NCI-H345 treated with DMSO at 0.1 percent for 48 hours (cell line): ENCODE measurements at regions not wholly inside any gene's neighbourhood (a gene's known extent, or its start where the extent isn't known, plus 50 kb on each side); places are given as distances from the start of the nearest gene placed in this dataset.
"Not testable (repeated sequence)": the region's sequence is repeated elsewhere in the genome, so short reads cannot be mapped to it uniquely, and the experiment has no call there.

Experiments
- DNase-seq: peaks from one replicate; lab custom pipeline; 2025; ENCODE audit not compliant: unreplicated experiment; lab: John Stamatoyannopoulos, UW

- DNase-seq, result no peak
Measured at GRCh38 chr6:139961190-139961589, 586.7 kb upstream of the CITED2 start.

- DNase-seq, result no peak
Measured at GRCh38 chr6:139960671-139961070, 586.2 kb upstream of the CITED2 start.

GRCh38 chr6:139955366-139956155, 581.1 kb upstream of the CITED2 start:
- DNase-seq, result peak; percentile 11

DNA sequence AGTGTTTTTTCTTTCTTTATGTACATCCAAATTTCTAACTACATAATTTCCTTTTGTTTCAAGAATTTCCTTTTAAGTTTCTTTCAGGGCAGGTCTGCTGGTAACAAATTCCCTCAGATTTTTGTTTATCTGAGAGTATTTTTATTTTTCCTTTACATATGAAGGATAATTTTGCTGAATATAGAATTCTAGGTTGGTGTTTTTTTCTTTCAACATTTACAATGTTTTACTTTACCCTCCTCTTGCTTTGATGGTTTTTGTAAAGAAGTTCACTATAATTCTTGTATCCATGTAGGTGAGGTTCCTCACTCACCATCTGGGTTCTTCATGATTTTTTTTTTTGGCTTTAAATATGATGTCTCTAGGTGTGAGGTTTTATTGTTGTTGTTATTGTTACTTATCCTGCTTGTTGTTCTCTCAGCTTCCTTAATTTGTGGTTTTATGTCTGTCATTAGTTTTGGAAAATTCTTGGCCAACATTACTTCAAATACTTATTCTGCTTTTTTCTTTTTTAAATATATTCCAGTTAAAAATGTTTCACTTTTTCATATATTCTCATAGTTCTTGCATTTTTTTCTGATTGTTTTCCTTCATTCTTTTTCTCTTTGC, 580.1 kb upstream of the CITED2 start:
- DNase-seq, result no peak

DNA sequence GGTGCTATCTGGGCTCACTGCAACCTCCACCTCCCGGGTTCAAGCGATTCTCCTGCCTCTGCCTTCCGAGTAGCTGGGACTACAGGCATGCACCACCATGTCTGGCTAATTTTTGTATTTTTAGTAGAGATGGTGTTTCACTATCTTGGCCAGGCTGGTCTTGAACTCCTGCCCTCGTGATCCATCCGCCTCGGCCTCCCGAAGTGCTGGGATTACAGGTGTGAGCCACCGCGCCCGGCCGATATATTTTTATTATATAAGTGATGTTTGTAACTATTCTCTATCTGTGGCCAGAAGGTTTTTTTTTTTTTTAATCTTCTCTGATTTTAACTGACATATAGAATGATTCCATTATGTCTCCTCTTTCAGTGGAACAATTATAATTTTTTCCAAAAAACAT, 579.3 kb upstream of the CITED2 start:
- not testable (repeated sequence) for DNase-seq

DNA sequence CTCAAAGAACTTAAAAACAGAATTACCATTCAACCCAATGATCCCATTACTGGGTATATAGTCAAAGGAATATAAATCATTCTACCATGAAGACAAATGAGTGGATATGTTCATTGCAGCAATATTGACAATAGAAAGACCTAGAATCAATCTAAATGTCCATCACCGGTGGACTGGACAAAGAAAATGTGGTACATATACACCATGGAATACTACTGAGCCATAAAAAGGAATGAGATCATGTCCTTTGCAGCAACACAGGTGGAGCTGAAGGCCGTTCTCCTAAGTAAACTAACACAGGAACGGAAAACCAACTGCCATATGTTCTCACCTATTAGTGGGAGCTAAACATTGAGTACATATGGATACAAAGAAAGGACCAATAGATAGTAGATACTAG, 576.7 kb upstream of the CITED2 start:
- DNase-seq, result no peak

DNA sequence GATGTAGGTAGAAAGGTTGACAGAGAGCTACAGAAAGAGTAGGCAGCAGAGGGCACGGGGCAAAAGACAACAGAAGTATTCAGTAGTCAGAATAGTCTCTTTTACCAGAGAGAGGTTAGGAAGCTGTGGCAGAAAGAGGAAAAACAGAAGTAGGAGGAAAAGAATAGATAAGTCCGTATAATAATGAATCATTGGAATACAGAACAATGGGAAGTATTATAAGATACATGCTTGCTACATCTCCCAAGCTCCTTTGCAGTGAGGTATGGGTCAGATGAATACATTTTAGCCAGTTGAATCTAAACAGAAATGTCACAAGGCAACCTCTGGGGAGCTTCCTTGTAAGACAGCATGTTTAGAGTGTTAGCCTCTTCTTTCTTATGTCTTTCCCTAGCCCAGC, 570.5 kb upstream of the CITED2 start:
- DNase-seq, result no peak

- DNase-seq, result no peak
Measured at GRCh38 chr6:139944131-139944530, 569.7 kb upstream of the CITED2 start.

DNA sequence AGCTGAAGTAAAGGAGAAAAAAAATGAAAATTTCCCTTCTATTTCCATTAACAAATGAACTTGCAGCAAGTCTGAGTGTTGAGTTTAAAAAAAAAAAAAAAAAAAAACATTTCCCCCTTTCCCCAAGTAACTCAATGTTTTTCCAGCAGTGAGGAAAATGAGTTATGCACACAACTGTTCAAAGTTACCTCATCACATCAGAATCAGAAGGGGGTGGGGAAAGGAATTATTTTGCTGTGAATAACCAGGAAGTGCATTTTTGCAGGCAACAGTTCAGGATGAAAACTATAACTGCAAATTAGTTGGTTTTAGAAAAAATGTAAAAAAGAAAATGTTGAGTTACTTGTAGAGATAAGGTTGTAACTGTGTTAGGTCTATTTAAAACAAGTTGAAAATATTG, 568.9 kb upstream of the CITED2 start:
- DNase-seq, result no peak

DNA sequence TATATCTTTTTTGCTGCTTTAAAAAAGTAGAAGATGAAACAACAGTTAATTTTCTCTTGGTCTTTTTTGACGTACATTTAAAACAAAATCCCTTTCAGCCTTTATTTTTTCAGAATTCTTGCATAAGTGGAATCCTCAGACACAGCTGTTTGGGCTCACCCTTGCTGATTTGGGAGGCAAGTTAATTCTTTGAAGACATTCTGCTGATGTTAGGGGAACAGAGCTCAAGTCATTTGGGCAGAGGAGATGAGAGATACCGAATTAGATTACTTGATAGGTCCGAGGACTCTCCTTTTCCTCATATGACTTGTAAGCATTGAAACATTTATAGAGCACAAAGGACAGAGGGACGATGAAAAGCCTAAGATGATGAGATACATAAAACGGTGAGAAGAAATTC, 567.9 kb upstream of the CITED2 start:
- no peak for DNase-seq

DNA sequence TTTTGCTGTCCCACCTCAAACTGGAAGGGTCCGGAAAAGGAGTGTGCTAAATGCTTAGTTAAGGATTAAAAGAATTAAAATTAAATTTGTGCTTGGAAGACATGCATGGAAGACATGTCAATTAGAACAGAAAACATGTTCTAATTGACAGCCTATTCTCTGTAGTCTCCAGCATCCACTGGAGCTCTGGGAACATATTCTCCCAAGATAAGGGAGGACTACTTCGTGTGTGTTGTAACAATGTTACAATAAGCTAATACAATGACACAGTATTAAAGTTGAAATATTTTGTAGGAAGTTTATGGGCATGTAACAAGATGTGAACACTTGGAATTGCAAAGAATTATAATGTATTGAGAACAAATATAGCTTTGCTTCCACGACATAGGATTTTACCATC, 567.4 kb upstream of the CITED2 start:
- no peak for DNase-seq

DNA sequence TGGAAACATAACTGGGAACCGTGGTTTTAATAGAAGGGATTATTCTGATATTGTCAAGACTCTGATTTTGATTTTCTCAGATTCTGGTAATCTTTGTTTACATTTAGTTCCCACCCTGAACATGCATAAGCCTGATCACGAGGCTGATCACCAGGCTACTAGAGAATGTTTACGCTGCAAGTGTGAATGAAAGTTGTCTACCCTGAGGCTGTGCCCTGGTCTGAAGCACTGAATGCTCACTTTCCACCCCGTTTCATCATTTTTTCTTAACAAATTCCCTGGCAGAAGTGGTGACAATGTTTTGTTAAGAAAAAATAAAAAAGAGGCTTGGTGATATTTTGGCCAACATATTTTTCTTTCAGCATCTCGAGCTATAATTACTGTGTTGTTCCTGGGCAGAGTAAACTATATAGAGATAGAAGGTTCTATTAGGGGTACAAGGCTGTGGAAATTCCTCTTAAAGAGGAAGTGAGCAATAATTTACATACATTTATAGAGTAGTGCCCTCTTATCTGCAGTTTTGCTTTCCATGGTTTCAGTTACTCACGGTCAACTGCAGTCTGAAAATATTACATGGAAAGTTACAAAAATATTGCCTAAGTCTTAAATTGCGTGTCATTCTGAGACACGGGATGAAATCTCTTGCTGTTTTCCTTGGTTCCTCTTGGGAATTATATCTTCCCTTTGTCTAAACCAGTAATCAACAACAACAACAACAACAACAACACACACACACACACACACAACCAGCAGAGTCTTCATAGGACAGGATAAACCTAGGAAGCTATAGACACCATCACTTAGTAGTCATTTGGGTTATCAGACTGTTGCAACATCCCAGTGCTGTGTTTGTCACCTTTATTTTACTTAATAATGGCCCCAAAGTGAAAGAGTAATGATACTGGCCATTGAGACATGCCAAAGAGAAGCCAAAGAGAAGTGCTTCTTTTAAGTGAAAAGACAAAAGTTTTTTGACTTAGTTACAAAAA, 566.6 kb upstream of the CITED2 start:
- no peak for DNase-seq

DNA sequence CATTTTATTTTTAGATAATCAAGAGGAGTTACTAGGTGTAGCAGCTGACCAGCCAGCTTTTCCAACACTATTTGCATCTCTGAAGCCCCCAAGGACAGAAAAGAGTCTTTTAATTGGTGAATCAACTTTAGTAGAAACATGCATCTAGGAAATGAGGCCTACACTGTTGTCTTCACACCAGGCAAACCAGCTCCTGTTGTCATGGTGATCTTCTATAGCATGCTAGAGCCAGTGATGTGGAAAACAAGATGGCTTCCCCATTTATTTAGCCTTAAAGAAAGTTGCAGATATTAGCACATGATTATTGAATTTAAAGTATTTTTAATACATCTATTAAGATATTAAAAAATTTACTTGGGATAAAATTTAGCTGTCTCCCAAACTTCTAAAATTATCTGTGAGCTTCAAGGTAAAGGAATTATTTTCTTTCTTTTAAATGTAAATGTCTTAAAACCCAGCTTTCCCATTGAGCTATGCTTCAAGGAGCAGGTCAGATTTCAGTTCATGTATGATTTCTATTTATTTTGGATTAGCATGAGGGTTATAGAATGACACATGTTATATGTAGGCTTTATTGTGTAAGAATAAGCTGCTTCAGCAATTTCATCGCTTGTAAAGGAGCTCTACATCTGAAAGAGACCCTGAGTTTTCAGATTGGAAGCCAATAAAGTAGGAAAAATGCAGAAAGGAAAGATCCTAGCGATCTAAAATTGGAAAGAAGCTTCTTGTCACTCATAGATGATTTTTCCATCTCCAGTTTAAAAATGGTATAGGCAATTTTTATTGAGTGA, 564.9 kb upstream of the CITED2 start:
- DNase-seq, result no peak

DNA sequence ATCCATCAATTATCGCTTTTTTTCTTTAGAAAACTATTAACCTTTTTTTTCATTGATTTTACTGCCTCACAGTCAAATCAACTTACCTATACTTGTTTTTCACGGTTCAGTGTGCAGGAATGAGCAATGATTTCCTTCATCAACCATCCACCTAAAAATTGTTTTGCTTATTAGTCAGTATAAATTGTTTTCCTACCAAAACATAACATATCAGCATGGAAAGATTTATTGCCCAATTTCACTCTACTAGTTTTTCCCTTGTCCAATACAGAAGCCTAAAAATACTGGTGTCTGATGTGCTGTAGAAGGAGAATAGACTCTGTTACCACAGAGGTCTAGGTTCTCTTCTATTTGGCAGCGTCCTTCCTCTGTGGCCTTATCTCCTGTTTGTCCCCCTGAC, 558.2 kb upstream of the CITED2 start:
- no peak for DNase-seq

DNA sequence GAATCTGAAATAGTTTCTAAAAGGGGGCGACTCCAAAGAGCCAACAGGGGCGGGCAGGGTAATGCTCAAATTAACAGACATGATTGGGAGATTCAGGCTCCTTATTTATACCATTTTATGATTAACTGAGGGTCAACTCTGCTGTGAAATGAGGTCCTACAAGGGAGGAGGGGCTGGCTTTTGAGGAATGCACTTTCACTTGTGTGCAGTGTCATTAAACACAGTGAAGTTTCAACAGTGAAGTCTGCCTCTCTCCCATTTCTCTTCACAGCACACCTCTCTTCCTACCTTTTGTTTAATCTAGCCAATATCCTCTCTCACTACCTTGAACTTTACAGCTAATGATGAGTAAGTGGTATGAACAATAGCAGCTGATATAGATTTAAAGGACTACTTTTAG, 557.3 kb upstream of the CITED2 start:
- DNase-seq, result no peak

DNA sequence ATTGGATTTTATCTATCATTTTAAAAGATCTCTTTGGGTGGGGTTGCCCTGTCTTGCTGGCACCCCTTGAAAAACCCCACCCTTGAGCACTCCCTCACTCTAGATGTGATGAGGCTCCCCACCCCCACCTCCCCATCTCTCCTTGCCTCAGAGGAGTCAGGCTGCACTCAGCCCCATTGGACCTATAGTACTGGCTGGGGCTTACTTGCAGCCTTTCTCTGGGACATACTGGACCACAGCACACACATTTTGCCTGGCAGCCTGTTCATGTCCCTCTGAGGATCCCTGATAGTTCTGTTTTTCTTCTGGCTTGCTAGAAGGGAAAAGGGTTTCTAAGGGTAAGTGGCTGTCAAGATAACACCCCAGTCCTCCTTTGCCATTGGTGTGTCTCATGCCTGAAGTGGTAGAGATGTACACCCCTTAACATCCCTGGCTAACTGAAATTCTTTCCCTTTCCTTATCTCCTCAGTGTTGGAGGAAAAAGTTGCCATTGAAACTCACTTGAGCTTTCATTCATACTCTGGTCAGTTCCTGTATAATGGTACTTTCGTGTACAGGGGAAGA, 553.4 kb upstream of the CITED2 start:
- no peak for DNase-seq

DNA sequence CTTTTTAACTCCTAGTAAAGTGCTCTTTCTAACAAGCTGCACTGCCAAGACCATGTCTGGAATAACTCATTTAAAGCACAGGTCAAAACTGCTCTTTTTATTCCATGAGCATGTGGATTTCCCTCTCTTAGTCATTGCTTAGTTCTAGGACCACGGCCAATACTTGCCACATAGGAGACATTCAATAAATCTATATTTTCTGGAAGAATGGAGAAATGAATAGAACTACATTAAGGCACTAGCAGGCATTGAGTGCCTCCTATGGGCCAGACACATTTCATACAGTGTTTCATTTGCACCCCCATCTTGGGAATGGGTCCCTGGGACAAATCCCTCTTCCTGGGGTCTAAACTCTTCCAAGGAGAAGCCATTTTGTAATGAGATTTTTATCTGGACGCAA, 552.8 kb upstream of the CITED2 start:
- no peak for DNase-seq

GRCh38 chr6:139926711-139927110, 552.3 kb upstream of the CITED2 start:
- no peak for DNase-seq

DNA sequence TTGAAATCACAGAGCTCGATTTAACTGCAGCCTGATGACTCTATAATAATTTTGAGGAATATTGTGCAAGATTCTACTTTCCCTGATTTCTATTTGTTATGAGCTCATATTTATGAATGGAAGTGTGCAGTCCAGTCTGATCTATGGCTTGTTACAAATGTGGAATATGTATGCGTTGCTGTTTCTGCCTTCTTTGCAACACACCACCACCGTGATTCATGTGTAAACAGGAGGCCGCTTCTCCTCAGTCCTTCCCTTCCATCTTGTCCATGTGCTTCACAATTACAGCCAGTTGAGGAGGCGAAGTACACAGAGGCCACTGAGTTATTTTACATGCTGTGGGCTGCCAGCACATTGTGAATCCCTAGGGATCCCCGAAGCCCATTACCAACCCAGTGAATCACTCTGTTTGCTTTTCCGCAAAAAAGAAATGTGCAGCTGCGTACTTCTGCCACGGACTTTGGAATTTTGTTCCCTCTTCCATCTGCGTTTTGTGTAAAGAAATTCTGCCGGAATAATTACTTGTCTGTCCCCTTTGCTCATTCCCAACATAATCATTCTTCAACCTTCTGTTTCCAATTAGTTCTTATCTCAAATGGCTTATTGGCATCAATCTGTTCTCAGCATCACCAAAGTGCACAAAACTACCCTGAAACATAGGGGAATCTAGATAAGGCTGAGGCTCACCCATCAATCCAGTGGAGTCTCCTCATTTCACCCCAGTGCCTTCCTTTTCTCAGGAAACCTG, 551.6 kb upstream of the CITED2 start:
- DNase-seq, result no peak

DNA sequence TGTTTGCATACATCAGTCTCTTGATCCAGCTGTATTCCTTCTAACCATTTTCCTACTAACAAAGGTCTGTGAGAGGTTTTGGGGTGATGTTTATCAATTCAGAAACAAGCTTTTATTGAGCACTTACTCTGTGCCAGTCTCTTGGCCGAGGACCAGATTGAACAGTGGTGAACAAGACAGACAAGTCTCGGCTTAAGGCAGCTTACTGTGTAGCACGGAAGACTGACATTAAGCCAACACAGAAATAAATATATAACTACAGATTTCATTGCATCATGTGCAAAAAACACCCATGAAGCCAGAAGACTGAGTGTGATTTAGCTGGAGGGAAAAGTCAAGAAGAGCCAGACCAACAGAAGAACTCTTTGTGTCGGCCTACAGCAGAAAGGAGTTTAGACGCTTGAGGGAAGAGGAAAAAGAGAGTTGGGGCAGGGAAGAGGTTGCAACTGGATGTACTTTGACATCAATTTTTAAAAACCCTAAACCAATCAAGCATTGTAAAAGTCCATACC, 549.6 kb upstream of the CITED2 start:
- DNase-seq, result no peak
